H4 (cell line): ENCODE measurements at regions not wholly inside any gene's neighbourhood (a gene's known extent, or its start where the extent isn't known, plus 50 kb on each side); places are given as distances from the start of the nearest gene placed in this dataset.
"Not testable (repeated sequence)": the region's sequence is repeated elsewhere in the genome, so short reads cannot be mapped to it uniquely, and the experiment has no call there.

ENCODE experiments used
- DNase-seq: peaks from one replicate; pipeline ENCODE4 v3.0.0-alpha.2; 2015; ENCODE audit warnings: low spot score

DNA sequence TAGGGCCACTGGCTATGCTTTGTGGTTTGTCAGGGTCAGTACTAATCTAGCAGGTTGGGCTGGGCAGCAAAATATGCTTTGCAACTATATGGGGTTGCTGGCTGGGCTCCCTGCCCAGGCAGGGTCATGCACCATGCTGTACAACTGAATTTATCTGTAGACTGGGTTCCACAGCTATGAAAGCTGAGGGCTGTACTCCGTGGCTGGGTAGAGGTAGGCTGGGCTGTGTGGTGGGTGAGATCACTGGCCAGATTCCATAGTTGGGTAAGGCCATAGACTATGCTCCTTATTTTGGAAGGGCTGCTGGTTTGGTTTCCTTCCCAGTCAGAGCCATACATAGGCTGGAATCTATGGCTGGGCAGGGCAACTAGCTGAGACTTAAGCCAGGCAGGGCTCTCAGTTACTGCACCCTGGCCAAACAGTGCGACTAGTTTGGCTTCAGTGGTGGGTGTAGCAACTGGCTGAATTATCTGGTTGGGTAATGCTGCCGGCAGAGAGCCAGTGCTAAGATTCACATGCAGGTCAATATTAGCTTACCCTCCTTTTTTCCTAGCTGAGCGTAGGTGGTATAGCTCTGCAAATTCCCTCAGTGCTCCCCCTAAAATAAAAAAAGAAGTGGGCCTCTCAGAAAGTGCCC, 769.1 kb upstream of the CDH8 start:
- peak; percentile 38 for DNase-seq

GRCh38 chr16:62794724-62795123, 758.5 kb upstream of the CDH8 start:
- no peak for DNase-seq

GRCh38 chr16:62780081-62780480, 743.8 kb upstream of the CDH8 start:
- DNase-seq: not testable (repeated sequence)

- no peak for DNase-seq
These were observed 728.3 kb upstream of the CDH8 start for GRCh38 chr16:62764572-62764971.

DNA sequence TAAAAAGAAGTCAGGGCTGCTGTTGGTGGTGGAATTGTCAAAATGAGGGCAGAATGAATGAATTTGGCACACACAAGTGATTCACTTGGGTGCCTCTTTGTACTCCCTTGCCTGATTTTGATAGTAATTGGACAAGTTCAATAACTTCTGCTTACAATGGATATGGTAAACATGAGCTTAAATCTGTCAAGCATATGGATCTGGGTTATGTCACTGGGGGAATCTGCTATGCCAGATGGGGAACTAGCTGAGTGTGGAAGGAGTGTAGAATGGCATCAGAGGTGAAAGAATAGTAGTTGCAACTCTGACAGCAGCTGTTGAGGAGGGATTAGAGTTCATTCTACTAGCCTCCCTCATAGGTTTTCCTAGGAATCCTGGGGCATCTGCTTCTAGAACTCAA, 724.2 kb upstream of the CDH8 start:
- DNase-seq: no peak

GRCh38 chr16:62755938-62756337, 719.7 kb upstream of the CDH8 start:
- no peak for DNase-seq

DNA sequence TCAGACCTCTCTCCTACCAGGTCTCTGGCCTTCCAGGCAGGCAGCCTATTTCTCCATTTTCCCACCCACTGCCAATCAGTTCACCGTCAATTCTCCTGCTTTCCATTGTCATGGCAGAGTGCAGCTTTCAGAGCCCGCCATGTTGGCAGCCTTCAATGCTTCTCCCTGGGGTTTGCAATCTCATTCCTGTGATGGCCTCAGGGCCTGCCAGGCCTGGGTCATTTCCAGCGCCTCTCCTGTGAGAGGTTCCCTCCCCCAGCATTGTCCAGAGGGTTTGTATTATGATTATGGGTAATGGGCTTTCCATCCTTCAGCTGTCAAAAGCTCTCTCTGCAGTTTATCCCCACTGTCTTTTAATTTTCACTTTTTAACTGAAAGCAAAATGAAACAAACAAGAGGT, 716.6 kb upstream of the CDH8 start:
- DNase-seq: no peak

GRCh38 chr16:62751218-62751617, 715.0 kb upstream of the CDH8 start:
- DNase-seq: no peak

GRCh38 chr16:62741692-62742091, 705.5 kb upstream of the CDH8 start:
- DNase-seq: no peak

DNA sequence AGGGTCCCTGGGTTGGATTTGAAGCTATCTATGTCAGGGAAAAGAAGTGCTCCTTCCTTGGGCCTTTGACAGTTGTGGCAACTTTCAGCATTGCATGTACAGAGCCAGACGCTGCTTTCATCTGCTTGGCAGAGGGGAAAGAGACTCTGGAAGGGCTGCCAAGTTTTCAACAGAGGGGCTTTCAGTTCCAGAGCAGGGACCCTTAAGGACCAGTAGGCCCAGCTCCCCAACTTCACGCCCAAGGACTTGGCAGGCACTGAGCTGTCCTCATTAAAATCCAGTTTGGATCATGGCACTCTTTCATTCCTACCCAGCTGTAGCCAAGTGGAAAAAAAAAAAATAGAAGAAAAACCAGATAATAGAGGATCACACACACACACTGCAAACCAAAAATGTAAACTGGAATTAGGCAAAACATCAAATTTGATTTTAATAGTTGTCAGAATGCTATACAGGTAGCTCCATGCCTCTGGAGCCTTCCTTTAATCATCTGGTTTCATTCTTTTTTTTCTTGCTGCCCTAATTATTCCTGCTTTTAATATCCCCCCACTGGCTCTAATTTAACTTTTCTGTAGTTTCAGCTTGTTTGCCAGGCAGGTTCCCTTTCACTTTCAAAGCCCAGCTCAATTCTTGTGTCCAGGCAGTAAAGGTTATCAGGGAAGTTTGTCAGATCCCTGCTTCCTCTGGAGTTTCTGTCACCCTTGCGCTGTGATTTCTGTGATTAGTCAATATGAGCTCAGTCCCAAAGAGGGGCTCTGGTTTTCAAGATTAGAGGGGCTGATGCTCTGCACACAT, 702.6 kb upstream of the CDH8 start:
- no peak for DNase-seq

GRCh38 chr16:62732092-62732491, 695.9 kb upstream of the CDH8 start:
- DNase-seq: no peak

- DNase-seq: not testable (repeated sequence)
These were observed 688.5 kb upstream of the CDH8 start for GRCh38 chr16:62724670-62725269.

DNA sequence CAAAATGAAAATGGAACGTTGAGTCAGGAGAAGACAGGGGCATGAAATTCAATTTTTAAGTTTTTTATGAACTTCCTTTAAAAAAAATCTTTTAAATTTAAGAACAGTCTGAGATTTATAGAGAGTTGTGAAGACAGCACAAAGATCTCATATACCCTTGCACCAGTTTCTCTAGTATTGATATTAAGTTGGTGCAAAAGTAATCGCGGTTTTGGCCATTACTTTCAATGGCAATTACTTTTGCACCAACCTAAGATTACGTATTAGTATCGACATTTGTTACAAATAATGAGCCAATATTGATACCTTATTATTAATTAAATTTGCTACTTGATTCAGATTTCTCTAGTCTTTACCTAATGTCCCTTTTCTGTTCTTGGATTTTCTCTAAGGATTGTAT, 684.4 kb upstream of the CDH8 start:
- no peak for DNase-seq

GRCh38 chr16:62717026-62717425, 680.8 kb upstream of the CDH8 start:
- no peak for DNase-seq

- DNase-seq: no peak
These were observed 679.5 kb upstream of the CDH8 start for GRCh38 chr16:62715701-62716100.

DNA sequence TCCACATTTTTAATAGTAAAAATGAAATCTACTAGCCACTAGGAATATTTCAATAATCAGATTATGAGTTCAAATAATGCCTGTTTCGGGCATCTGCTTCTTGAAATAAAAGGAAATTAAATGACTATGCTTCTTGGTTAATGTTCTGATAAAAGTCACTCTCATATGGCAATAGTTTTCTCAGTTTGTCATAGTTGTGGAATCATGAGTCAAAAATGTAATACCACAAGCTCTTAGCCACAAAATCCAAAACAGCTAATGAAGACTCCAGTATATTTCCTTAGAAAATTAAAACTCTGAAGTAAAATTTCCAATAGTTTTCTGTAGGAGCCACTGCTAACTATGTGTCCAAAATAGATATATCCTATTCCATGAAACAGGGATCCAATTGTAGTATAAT, 676.3 kb upstream of the CDH8 start:
- no peak for DNase-seq

DNA sequence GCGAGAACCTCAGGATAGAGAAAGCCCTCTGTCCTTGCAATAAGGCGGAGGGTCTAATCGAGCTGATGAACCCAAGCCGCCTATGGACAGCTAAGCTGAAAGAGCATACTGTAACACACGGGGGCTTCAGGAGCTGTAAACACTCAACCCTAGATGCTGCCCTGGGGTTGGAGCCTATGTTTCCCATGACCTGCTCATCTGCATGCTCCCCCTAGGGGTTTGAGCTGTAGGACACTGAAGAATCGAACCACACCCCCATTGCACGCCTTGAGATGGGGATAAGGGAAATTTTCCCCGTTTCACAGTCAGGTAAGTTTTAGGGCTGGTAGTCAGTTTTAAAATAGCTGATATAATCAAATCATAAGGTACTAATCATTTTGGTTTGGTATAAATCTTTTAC, 675.6 kb upstream of the CDH8 start:
- DNase-seq: no peak

DNA sequence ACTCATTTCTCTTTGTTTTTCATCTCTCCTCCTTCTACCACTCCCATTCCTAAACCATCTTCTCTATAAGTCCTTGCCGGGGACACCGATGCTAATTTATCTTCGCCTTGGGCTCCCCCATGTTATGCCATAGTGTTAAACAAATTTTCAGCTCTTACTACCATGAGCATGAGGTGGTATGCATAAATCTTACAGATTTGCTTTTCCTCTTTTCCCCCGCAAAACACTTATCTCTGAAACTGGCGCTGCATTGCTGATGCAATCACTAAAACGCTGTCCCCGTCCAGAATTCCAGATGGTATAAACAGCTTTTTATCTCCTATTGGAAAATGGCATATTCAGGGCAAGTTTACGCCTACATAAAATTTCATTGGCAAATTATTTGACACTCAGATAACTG, 673.6 kb upstream of the CDH8 start:
- no peak for DNase-seq

DNA sequence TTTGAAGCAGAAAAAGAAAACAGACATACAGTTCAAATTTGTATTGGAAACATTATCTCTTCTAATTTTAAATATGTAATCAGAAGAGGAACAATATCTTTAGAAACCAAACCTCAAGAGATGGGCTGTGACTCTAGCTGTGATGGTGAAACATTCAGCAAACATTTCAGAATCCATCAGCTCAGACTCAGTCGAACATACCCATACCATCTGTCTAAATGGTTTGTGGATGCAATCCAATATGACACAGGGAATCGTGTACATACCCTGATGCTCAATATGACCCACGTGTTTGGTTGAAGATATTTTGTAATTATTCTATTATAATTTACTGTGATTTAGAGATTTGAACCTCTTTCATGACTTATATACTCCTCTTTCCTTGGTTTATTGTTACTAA, 665.2 kb upstream of the CDH8 start:
- no peak for DNase-seq

DNA sequence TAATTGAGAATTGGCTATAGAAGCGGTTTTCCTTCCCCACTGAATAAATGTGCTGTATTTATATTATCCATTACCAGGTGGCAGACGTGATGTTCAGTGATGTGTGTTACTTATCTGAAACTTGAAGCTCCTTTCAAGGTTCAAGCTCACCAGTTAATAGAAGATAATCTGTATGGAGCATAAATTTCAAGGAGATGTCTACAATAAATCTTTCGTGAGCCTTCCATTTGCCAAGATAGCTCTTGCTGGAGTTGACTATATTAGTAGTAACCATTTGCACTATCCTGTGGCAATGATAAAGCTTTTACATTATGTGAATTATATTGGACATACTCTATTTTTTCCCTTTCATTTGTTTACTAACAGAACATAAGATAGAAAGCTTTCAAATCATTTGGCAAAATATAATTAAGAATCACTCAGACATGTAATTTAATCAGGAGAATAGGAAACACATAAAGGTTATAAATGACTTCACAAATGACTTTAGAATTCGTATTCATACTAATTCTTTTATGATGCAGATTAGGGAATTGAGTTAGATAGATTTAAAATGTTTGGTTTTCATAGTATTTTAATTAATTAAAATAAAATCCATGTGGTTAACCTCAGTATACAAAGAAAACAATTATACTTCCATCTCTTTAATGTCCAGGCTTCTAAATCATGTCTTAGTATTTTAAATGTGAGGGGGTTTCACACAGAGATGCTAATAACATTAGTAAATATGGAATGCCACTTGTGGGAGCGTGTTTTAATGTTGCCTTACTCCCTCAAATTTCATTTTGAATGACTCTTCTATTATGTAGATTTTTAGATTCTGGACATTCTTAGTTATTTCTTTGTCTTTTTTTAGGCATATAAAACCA, 664.4 kb upstream of the CDH8 start:
- no peak for DNase-seq

DNA sequence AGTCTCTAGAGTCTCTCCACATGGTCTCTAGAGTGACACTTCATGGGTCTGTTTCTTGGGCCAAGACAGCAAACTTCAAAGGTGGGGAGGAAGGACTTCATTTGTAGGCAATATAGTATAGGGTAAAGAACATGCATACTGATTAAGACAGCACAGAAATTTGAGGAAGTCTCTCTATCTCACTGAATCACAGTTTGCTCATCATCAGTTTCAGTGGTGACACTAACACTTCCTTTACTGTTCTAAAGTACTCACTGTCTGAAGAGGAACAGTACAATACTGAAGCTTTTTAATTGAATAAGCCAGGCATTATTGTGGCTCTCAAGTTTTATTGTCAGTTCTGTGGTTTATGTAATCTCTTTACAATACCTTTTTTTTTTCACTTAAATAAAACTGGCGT, 656.4 kb upstream of the CDH8 start:
- no peak for DNase-seq

DNA sequence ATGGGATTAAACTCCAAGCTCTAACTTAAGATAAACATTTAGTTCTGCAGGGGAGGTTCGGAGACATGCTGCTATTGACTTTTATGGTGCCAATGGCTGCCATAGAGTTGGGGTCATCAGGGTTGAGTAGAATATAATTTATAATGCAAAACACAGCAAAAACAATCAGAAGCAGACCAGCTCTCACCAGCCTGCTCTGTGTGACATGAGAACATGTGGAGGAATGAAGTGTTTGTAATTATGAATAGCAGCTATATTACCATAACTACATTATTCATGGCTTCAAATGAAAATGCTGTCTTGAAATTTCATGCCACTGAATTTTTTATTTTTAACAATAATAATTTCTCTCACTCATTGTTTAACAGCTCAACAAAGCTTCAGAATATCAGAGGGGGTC, 645.6 kb upstream of the CDH8 start:
- DNase-seq: no peak
